Activated CD8-positive, alpha-beta memory T cell treated with anti-CD3 and anti-CD28 coated beads for 36 hours (primary cell): ENCODE measurements at regions not wholly inside any gene's neighbourhood (a gene's known extent, or its start where the extent isn't known, plus 50 kb on each side); places are given as distances from the start of the nearest gene placed in this dataset.

Source experiments
- CTCF ChIA-PET: fragments of 350-600 bp; sonication (Branson Sonifier 250); formaldehyde crosslinking; loops from one replicate; lab custom pipeline; 2021; ENCODE audit warnings: antibody characterized with exemption; lab: Charles Lee
- POLR2A ChIA-PET: fragments of 350-600 bp; sonication (Branson Sonifier 250); formaldehyde crosslinking; loops from one replicate; lab custom pipeline; 2021; ENCODE audit warnings: antibody characterized with exemption; lab: Charles Lee

GRCh38 chr6:150799276-150799805 lies 66.2 kb upstream of the MTHFD1L start:
- CTCF ChIA-PET = no interaction called here
- POLR2A ChIA-PET = no interaction called here

GRCh38 chr6:150800674-150801314 lies 64.7 kb upstream of the MTHFD1L start:
- POLR2A ChIA-PET = interaction anchor here (0.7 kb wide), 1 partner anchor 66 kb away, joined by 6 read pairs; no protein-coding TSS in a partner anchor
- CTCF ChIA-PET = interaction anchor here (0.6 kb wide), 1 partner anchor 50 kb away, joined by 3 read pairs; no protein-coding TSS in a partner anchor

- POLR2A ChIA-PET = no interaction called here
- CTCF ChIA-PET = no interaction called here
Measured at GRCh38 chr6:150806790-150807189, 58.7 kb upstream of the MTHFD1L start.

- POLR2A ChIA-PET = interaction anchor here (0.6 to 1.6 kb wide), 6 partner anchors 146 to 1358 kb away, joined by 3 to 14 read pairs (median 6); partner anchors contain the start of gene PLEKHG1
- CTCF ChIA-PET = interaction anchor here (0.6 to 2.6 kb wide), 8 partner anchors 52 to 742 kb away, joined by 3 to 11 read pairs (median 4); partner anchors contain the start of gene MTHFD1L
Measured at GRCh38 chr6:150813319-150813992, 52.0 kb upstream of the MTHFD1L start.

DNA sequence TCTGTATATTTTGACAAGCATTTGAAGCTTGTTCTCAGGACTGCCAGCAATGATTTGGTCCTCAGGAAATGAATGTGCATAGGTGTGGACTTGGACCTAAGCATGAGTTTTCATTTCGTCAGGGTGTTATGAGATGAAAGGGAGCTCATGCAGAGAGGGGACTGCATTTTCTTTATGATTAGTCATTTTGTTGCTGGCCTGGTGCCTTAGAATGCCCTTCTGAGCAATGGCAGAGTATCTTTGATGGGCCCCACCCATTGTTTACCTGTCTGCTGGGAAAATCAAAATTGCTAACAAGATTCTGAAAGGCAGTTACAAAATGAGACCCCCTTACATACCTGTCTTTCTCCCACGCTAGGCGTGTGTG lies 51.5 kb upstream of the MTHFD1L start:
- ChIA-PET POLR2A (interaction anchor here (0.6 to 1.6 kb wide), 4 partner anchors 146 to 733 kb away, joined by 4 to 14 read pairs (median 6); partner anchors contain the start of gene PLEKHG1), CTCF (interaction anchor here (0.6 to 2.6 kb wide), 8 partner anchors 51 to 743 kb away, joined by 3 to 11 read pairs (median 4); partner anchors contain the start of gene MTHFD1L)
